Transverse colon (tissue), 4 donors: ENCODE measurements at regions not wholly inside any gene's neighbourhood (a gene's known extent, or its start where the extent isn't known, plus 50 kb on each side); places are given as distances from the start of the nearest gene placed in this dataset.

ENCODE experiments used
- CTCF ChIP-seq, 5 experiments: fragments of 200-600 bp in 3 of 5; fragments of 450-650 bp in 2 of 5; sonication (generic) in 3 of 5; IDR thresholded peaks; 1 replicate in 2 of 5; 2 replicates in 3 of 5; pipeline ENCODE4 v1.5.1; 2016 to 2017; ENCODE audit warnings: antibody characterized with exemption in 5 of 5, inconsistent platforms in 3 of 5, mild to moderate bottlenecking in 2 of 5, moderate library complexity in 1 of 5
- POLR2A ChIP-seq: fragments of 450-650 bp; IDR thresholded peaks from one replicate; pipeline ENCODE4 v1.6.1; 2016; ENCODE audit warnings: antibody characterized with exemption, mild to moderate bottlenecking, moderate library complexity
- POLR2AphosphoS5 ChIP-seq, 3 donors: sonication (generic); formaldehyde crosslinking; IDR thresholded peaks; one replicate each; pipeline ENCODE4 v1.6.1; 2016; ENCODE audit warnings: antibody characterized with exemption in 3 of 3

- TF ChIP-seq CTCF (IDR thresholded peaks at IDR 0.05): no peak
- TF ChIP-seq POLR2A: no peak
- no peak for TF ChIP-seq POLR2AphosphoS5 (IDR thresholded peaks at IDR 0.05)
These were observed 145.5 kb upstream of the MAP1B start for GRCh38 chr5:71961786-71962185.
